Adrenal gland (tissue), 9 donors: ENCODE measurements at regions not wholly inside any gene's neighbourhood (a gene's known extent, or its start where the extent isn't known, plus 50 kb on each side); places are given as distances from the start of the nearest gene placed in this dataset.

Source experiments
- DNase-seq, 7 donors: peaks; one replicate each; pipeline ENCODE4 v3.0.0-alpha.2; 2019 to 2020
- H3K27ac ChIP-seq, 5 donors: fragments of 200-600 bp; sonication (generic) in 4 of 5; 1 replicate in 3 of 5; 2 replicates in 2 of 5; pipeline versions ENCODE4 v1.5.1 to v1.8.0; 2016 to 2020; ENCODE audit warnings: mild to moderate bottlenecking in 1 of 5
- H3K27me3 ChIP-seq: fragments of 200-600 bp; 2 replicates; pipeline ENCODE4 v1.8.0; 2021
- H3K36me3 ChIP-seq, 2 donors: fragments of 200-600 bp; replicated peaks in 1 of 2; 1 replicate in 1 of 2; 2 replicates in 1 of 2; pipeline versions ENCODE4 v1.5.1 to v1.8.0; 2018 to 2022
- H3K4me1 ChIP-seq, 2 donors: fragments of 200-600 bp; replicated peaks in 1 of 2; 1 replicate in 1 of 2; 2 replicates in 1 of 2; pipeline versions ENCODE4 v1.5.1 to v1.8.0; 2018 to 2021
- H3K4me3 ChIP-seq, 4 donors: fragments of 200-600 bp; sonication (generic) in 3 of 4; one replicate each; pipeline ENCODE4 v1.5.1; 2016 to 2018
- H3K9me3 ChIP-seq, 3 donors: fragments of 200-600 bp; sonication (generic) in 1 of 3; replicated peaks in 1 of 3; 1 replicate in 2 of 3; 2 replicates in 1 of 3; pipeline versions ENCODE4 v1.5.1 to v1.8.0; 2016 to 2021
- CTCF ChIP-seq, 6 experiments: fragments of 450-650 bp in 4 of 6; fragments of 200-600 bp in 2 of 6; sonication (generic) in 1 of 6; IDR thresholded peaks; 1 replicate in 5 of 6; 2 replicates in 1 of 6; pipeline versions ENCODE4 v1.5.1 to v1.8.0; 2016 to 2021; ENCODE audit warnings: antibody characterized with exemption in 6 of 6, mild to moderate bottlenecking in 2 of 6, moderate library complexity in 1 of 6
- POLR2A ChIP-seq, 2 donors: fragments of 450-650 bp; IDR thresholded peaks; one replicate each; pipeline ENCODE4 v1.6.1; 2017; ENCODE audit warnings: antibody characterized with exemption in 2 of 2, mild to moderate bottlenecking in 2 of 2, moderate library complexity in 1 of 2
- WGBS, 4 donors: extraction: QIAGEN DNeasy Blood & Tissue Kit in 2 of 4; methylation state at CpG; one replicate each; pipeline versions ENCODE4 v1.1.5 to v1.1.7; 2013 to 2017; 5-methylcytosine and 5-hydroxymethylcytosine counted together
- intact Hi-C, 2 donors: fragments of 100-400 bp; cut with DNase I; formaldehyde crosslinking; loops; one replicate each; pipeline versions ENCODE4 v1.14.1 to v1.15.0; 2022 to 2023
- donor health status: healthy with polysubstance abuse.
- donor health status: Bipolar disorder and iron deficiency.
- donor health status: DM: yes; HTN: yes; CAD: no.
- donor health status: DM: no; HTN: no; CAD: no.
- donor health status: DM: no; HTN: no; CAD: no.

GRCh38 chr3:38960953-38961622 is 90.7 kb downstream of the SCN11A start:
- H3K36me3 ChIP-seq, result no peaks in the 10 kb centered on the region
- TF ChIP-seq POLR2A (IDR thresholded peaks at IDR 0.05) (no peak), CTCF (IDR thresholded peaks at IDR 0.05) (peak; percentile 44 to 60 (median 52))
- no peaks in the 10 kb centered on the region for H3K9me3 ChIP-seq
- H3K27ac ChIP-seq, result no peak overlapping the region
- no peak overlapping the region for H3K4me3 ChIP-seq
- WGBS, 4 donors, result 15 to 24% (median 19%) methylated on average over 5 of the region's 5 CpGs
- peak in 6 of 7 donors; percentile 21 to 71 (median 44) for DNase-seq
- no peaks in the 10 kb centered on the region for H3K27me3 ChIP-seq
- intact Hi-C loops, result no loop called here
- H3K4me1 ChIP-seq, result no peaks in the 10 kb centered on the region

- no peak for DNase-seq
- H3K9me3 ChIP-seq, result no peaks in the 10 kb centered on the region
- H3K27me3 ChIP-seq, result no peaks in the 10 kb centered on the region
- no peak overlapping the region for H3K4me3 ChIP-seq
- 73 to 86% (median 80%) methylated on average over 5 to 8 of the region's 8 CpGs for WGBS, 4 donors
- no peak for TF ChIP-seq POLR2A (IDR thresholded peaks at IDR 0.05)
- TF ChIP-seq CTCF (IDR thresholded peaks at IDR 0.05), result no peak
- intact Hi-C loops, result no loop called here
- H3K4me1 ChIP-seq, result no peaks in the 10 kb centered on the region
- H3K36me3 ChIP-seq, result no peaks in the 10 kb centered on the region
- H3K27ac ChIP-seq, result no peak overlapping the region
Observed at GRCh38 chr3:38960042-38960622, 91.6 kb downstream of the SCN11A start.

GRCh38 chr3:38958026-38958720 is 93.6 kb downstream of the SCN11A start:
- no peaks in the 10 kb centered on the region for H3K9me3 ChIP-seq
- no peak overlapping the region for H3K27ac ChIP-seq
- WGBS, 4 donors, result 83 to 93% (median 88%) methylated on average over 5 of the region's 5 CpGs
- H3K4me3 ChIP-seq, result no peak overlapping the region
- DNase-seq, result no peak
- no peaks in the 10 kb centered on the region for H3K36me3 ChIP-seq
- no peaks in the 10 kb centered on the region for H3K4me1 ChIP-seq
- intact Hi-C loops, result no loop called here
- no peaks in the 10 kb centered on the region for H3K27me3 ChIP-seq
- TF ChIP-seq POLR2A (IDR thresholded peaks at IDR 0.05), result no peak
- no peak for TF ChIP-seq CTCF (IDR thresholded peaks at IDR 0.05)

- no peak for DNase-seq
- Histone ChIP-seq H3K4me3 (no peak overlapping the region), H3K9me3 (no peaks in the 10 kb centered on the region), H3K27ac (no peak overlapping the region), H3K36me3 (no peaks in the 10 kb centered on the region), H3K4me1 (no peaks in the 10 kb centered on the region), H3K27me3 (no peaks in the 10 kb centered on the region)
- intact Hi-C loops, result no loop called here
- TF ChIP-seq CTCF (IDR thresholded peaks at IDR 0.05) (no peak), POLR2A (IDR thresholded peaks at IDR 0.05) (no peak)
- 62 to 91% (median 81%) methylated on average over 2 to 6 of the region's 6 CpGs for WGBS, 4 donors
Observed at GRCh38 chr3:38957296-38957695, 94.4 kb downstream of the SCN11A start.
